HepG2 (cell line): ENCODE measurements at regions not wholly inside any gene's neighbourhood (a gene's known extent, or its start where the extent isn't known, plus 50 kb on each side); places are given as distances from the start of the nearest gene placed in this dataset.
A peak's percentile ranks its signal among the peaks of the same experiment; 100 is the strongest.

Experiments used
- HNRNPL ChIP-seq: fragments of 200-400 bp; formaldehyde crosslinking; IDR thresholded peaks from 2 replicates; pipeline ENCODE4 v1.6.1; 2017; ENCODE audit warnings: mild to moderate bottlenecking, low read depth, low read length
- SRSF1 ChIP-seq: fragments of 200-400 bp; formaldehyde crosslinking; optimal IDR thresholded peaks from 2 replicates; pipeline ENCODE3; 2017; ENCODE audit warnings: mild to moderate bottlenecking, low read depth, low read length, moderate library complexity
- STAT5B ChIP-seq: sonication (generic); formaldehyde crosslinking; IDR thresholded peaks from 2 replicates; pipeline ENCODE4 v1.4.0; 2020; ENCODE audit warnings: missing genetic modification reagents
- TBX3 ChIP-seq: fragments of 450-650 bp; IDR thresholded peaks from 2 replicates; pipeline ENCODE4 v1.6.1; 2017; ENCODE audit warnings: antibody characterized with exemption, mild to moderate bottlenecking, inconsistent platforms, borderline replicate concordance
- ZBTB38 ChIP-seq: sonication (generic); formaldehyde crosslinking; IDR thresholded peaks from 2 replicates; pipeline ENCODE4 v1.5.1; 2020; ENCODE audit warnings: mild to moderate bottlenecking, missing genetic modification reagents
- ZNF441 ChIP-seq: sonication (generic); formaldehyde crosslinking; IDR thresholded peaks from 2 replicates; pipeline ENCODE4 v1.7.0; 2021; ENCODE audit warnings: missing genetic modification reagents, borderline replicate concordance
- TF ChIP-seq, protein P1 (sequence below): sonication (generic); formaldehyde crosslinking; IDR thresholded peaks from 2 replicates; pipeline ENCODE4 v1.8.1; 2023; ENCODE audit warnings: mild to moderate bottlenecking, moderate library complexity, missing genetic modification reagents
- TF ChIP-seq, protein P2 (sequence below): sonication (generic); formaldehyde crosslinking; IDR thresholded peaks from 2 replicates; pipeline ENCODE4 v1.5.1; 2020; ENCODE audit warnings: mild to moderate bottlenecking, missing genetic modification reagents, moderate library complexity

DNA sequence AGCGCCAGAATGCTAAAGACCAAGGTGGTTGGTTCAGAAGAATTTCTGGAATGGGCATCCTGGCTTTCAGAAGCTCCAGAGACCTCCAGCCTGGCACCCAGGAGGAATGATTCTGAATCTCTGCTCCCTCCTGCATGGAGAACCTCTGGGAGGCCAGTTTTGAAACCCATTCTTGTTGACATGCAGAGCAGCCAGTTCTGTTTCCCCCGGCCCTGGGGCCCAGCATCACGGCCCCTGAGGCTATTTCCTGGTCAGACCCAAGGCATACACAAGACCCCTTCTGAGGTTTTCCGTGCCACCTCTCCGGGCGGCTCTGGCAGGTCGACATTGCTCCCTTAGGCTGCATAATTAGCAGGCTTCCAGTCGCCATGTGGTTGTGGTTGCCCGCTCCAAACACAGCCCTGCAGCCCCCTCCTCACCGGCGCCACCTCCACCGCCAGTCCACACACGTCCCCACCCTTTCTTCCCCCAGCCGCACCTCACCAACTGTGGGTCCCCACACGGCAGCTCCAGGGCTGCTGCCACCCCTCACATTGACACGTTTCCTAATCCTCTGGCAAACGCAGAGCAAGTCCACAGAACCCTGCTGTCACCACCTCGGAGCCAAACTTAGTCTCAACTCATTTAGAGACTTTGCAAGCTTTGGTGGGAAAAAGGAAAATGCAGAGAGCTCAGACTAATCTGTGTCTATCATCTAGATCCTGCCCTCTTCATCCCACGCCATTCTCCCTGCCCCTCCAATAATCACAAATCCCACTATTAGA lies 367.1 kb downstream of the SOX9 start (continued):
- TF ChIP-seq, protein P1, sequence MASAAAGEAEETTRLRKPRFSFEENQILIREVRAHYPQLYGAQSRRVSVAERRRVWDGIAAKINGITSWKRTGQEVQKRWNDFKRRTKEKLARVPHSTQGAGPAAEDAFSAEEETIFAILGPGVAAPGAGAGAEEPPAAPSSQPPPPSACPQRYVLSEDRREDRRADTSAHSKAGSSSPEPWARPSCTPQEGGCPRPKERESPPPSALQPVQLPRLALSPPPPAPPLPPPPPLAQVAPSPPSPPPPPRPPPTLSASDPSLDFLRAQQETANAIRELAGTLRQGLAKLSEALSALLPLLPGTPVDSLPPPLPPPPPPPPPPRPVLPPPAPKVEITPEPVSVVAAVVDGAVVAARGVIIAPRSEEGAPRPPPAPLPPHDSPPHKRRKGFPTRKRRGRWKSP (CRISPR knock-in tag): no peak
- TF ChIP-seq SRSF1 (no peak), ZBTB38 (CRISPR knock-in tag) (peak; percentile 72; the same call in 1 of the 2 replicates), STAT5B (CRISPR knock-in tag) (no peak), TBX3 (no peak), HNRNPL (peak; percentile 46; the same call in 1 of the 2 replicates), ZNF441 (CRISPR knock-in tag) (no peak)
- TF ChIP-seq, protein P2, sequence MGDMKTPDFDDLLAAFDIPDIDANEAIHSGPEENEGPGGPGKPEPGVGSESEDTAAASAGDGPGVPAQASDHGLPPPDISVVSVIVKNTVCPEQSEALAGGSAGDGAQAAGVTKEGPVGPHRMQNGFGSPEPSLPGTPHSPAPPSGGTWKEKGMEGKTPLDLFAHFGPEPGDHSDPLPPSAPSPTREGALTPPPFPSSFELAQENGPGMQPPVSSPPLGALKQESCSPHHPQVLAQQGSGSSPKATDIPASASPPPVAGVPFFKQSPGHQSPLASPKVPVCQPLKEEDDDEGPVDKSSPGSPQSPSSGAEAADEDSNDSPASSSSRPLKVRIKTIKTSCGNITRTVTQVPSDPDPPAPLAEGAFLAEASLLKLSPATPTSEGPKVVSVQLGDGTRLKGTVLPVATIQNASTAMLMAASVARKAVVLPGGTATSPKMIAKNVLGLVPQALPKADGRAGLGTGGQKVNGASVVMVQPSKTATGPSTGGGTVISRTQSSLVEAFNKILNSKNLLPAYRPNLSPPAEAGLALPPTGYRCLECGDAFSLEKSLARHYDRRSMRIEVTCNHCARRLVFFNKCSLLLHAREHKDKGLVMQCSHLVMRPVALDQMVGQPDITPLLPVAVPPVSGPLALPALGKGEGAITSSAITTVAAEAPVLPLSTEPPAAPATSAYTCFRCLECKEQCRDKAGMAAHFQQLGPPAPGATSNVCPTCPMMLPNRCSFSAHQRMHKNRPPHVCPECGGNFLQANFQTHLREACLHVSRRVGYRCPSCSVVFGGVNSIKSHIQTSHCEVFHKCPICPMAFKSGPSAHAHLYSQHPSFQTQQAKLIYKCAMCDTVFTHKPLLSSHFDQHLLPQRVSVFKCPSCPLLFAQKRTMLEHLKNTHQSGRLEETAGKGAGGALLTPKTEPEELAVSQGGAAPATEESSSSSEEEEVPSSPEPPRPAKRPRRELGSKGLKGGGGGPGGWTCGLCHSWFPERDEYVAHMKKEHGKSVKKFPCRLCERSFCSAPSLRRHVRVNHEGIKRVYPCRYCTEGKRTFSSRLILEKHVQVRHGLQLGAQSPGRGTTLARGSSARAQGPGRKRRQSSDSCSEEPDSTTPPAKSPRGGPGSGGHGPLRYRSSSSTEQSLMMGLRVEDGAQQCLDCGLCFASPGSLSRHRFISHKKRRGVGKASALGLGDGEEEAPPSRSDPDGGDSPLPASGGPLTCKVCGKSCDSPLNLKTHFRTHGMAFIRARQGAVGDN (CRISPR knock-in tag): peak; percentile 42
